OCI-LY1 (cell line): ENCODE measurements at regions not wholly inside any gene's neighbourhood (a gene's known extent, or its start where the extent isn't known, plus 50 kb on each side); places are given as distances from the start of the nearest gene placed in this dataset.

ENCODE experiments used
- EZH2 ChIP-seq: fragments of 200-600 bp; sonication (generic), shearing (Covaris generic); IDR thresholded peaks from 2 replicates; pipeline ENCODE4 v1.8.0; 2017; ENCODE audit warnings: borderline replicate concordance, mixed run types, mild to moderate bottlenecking, antibody characterized with exemption, low read length, moderate library complexity, mixed read lengths
- TF ChIP-seq, protein P1 (sequence below): fragments of 200-600 bp; sonication (generic), shearing (Covaris generic); IDR thresholded peaks from 2 replicates; pipeline ENCODE4 v1.5.1; 2017; ENCODE audit warnings: mild to moderate bottlenecking, antibody characterized with exemption, low read length, moderate library complexity, mixed read lengths

DNA sequence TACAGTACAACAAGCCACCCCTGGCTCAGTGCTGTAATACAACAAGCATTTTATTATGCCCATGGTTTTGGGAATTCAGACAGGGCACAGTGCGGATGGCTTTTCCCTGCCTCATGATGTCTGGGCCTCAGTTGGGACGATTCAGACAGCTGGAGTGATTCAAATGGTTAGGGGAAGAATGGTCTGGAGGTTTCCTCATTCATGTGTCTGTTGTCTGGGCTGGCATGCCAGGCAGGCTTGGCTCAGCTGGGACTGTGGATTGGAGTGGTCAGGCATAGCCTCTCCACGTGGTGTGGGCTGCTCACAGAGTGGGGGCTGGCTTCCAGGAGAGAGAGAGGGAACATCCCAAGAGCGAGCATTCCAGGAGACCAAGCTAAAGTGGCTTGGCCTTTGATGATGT lies 164.4 kb downstream of the C11orf91 start:
- TF ChIP-seq, protein P1, sequence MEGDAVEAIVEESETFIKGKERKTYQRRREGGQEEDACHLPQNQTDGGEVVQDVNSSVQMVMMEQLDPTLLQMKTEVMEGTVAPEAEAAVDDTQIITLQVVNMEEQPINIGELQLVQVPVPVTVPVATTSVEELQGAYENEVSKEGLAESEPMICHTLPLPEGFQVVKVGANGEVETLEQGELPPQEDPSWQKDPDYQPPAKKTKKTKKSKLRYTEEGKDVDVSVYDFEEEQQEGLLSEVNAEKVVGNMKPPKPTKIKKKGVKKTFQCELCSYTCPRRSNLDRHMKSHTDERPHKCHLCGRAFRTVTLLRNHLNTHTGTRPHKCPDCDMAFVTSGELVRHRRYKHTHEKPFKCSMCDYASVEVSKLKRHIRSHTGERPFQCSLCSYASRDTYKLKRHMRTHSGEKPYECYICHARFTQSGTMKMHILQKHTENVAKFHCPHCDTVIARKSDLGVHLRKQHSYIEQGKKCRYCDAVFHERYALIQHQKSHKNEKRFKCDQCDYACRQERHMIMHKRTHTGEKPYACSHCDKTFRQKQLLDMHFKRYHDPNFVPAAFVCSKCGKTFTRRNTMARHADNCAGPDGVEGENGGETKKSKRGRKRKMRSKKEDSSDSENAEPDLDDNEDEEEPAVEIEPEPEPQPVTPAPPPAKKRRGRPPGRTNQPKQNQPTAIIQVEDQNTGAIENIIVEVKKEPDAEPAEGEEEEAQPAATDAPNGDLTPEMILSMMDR = no peak
- TF ChIP-seq EZH2 = no peak
